T-helper 2 cell (primary cell): ENCODE measurements at regions not wholly inside any gene's neighbourhood (a gene's known extent, or its start where the extent isn't known, plus 50 kb on each side); places are given as distances from the start of the nearest gene placed in this dataset.

ENCODE experiments used
- DNase-seq, 5 experiments: peaks; one replicate each; pipeline versions ENCODE4 v3.0.0 to v3.0.0-alpha.2; 2012 to 2022

DNA sequence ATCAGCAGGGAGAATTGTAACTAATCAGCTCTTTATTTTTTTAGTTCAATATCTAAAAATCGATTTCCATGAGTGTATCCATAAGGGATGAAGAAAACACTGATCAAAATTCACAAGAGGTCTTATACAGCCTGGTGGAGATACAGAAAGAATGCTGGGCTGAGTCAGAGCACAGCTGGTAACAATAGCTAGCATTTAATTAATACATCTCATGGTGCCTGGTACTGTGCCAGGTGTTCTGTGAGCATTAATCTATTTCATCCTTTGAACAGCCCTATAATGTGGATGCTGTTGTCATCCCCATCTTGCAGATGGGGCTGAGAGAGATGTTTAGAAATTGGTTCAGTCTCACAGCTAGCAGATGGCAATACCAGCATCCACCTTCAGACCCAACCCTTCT lies 250.9 kb upstream of the RPS6KA3 start:
- no peak for DNase-seq

DNA sequence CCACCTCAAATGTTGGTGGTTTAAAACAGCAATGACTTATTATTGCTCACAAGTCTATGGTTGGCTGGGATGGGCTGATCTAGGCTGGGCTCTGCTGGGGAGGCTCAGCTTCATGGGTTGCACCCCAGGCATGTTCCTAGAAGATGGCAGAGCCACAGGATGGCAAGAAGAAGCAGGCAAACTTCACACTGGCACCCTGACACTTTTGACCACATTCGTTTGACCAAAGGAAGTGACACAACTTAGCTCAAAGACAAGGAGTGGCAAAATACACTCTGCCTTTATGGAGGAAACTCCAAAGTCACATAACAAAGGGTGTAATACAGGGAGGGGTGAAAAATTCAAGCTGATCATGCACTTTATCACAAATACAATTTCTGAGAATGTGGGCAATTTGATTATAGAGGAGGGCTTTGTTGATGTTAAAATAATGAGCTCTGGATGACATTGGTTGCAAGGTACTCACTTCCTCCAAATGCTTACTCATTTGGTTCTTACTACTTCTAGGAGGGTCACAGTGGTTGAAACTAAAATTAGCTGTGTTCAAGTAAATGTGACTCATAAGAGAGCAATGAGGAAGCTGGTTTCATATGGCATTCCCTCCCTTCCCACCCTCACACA lies 249.2 kb upstream of the RPS6KA3 start:
- DNase-seq = peak in 1 of 5 experiments; percentile 76

DNA sequence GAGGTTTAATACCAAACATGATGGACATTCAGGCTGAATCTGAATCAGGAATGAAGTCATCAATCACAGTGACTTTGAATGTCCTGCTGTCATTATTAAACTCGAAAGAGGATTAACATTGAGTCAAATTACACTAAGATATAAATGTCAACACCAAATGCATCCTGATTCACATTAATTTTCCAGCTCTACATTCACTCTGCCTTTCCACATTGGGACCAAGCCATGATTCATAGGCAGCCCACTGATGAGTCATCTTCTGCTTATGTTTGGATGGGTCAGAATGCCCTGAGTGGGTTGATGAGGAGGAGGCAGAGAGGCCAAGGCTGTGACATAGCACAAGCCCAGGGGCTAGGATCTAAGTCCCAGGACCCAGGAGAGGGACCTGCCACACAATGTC lies 247.6 kb upstream of the RPS6KA3 start:
- no peak for DNase-seq

DNA sequence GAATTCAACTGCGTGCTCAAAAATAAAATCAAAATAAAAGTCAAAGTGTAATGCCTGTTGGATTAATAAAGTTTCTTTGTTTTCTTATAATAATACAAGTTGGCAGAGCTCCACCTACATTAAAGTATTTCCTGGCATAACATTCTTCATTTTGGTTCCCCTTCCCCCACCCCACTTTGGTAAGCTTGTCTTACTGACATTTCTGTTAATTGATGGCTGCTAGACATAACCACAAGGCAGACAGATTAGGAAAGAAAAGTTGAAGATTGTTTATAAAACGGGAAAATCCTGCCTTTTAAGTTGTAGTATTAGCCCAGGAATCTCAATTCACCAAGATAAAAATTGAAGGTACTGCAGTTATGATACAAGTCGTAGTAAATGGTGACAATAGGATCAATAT lies 246.5 kb upstream of the RPS6KA3 start:
- no peak for DNase-seq

DNA sequence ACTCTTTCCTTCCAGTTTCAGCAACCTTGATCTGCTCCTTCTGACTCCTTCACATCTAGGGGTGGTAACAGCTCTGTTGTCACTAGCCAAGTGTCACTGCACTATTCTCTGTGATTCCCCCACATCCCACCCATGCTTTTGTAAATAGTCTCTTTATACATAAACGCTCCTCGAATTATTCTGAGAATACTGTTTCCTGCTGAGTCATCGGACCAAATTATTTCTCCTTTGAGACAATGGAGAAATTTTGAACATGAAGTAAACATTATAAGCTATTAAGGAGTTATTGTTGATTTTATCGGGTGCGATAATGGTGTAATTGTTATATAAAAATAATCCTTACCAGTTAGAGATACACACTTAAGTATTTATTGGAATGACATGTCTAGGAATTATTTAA lies 245.1 kb upstream of the RPS6KA3 start:
- no peak for DNase-seq

DNA sequence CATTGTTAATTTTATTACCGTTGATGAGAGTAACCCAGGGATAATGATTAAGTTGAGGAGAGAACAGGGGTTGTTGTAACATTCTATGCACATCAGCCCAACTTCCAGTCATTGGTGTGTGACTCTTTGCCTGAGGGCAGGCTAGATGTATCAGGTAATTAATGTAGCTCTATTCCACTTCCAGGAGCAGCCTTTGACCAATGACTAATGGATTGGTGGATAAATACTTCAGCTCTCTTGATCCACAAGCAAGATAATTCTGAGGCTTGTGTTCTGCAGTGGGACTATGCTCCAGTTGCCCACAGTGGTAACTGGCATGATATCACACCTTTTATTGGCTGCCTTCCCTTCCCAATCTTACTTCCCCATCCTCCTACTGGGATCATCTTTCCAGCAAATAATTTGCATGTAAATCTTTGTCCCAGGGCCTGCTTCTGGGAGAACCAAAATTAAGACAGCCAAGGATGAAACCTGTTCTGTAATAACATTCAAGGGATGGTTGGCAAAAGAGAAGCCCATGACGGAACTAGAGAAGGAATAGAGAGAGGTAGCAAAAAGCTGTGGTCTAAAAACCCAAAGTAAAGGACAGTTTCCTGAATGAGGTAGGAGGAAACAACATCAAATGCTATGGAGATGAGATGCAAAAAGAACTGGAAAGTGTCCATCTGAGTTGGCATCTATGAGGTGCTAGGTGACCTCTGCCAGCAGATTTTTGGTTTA lies 241.4 kb upstream of the RPS6KA3 start:
- DNase-seq = no peak

DNA sequence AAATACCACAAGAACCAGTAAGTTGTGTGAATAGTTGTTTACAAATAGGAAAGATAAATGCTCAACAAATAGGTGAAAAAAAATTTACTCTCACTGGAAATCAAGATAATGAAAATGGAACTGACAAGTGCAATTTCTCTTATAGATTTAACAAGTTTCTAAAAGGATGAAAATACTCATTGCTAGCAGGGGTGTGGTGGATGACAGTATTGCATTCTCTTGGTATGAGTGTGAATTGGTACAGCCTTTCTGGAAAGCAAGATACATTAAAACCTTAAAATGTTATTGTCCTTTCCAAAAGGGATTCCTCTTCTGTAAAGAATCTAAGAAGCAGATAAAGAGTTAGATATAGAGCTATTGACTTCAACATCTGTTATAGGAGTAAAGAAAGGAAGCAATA lies 240.0 kb upstream of the RPS6KA3 start:
- peak in 1 of 5 experiments; percentile 32 for DNase-seq

DNA sequence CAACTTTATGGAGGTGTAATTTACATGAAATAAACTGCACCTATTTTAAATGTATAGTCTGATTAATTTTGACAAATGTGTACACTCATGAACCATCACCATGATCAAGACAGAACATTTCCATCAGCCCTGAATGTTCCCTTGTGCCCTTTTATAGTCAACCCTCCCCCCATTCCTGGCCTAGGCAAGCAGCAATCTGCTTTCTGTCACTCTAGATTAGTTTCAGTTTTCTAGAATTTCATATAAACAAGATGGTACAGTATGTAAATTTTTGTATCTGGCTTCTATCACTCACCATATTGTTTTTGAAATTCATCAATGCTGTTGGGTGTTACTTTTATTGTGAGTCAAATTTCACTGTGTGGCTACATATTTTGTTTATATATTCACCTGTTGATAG lies 234.2 kb upstream of the RPS6KA3 start:
- DNase-seq = no peak

DNA sequence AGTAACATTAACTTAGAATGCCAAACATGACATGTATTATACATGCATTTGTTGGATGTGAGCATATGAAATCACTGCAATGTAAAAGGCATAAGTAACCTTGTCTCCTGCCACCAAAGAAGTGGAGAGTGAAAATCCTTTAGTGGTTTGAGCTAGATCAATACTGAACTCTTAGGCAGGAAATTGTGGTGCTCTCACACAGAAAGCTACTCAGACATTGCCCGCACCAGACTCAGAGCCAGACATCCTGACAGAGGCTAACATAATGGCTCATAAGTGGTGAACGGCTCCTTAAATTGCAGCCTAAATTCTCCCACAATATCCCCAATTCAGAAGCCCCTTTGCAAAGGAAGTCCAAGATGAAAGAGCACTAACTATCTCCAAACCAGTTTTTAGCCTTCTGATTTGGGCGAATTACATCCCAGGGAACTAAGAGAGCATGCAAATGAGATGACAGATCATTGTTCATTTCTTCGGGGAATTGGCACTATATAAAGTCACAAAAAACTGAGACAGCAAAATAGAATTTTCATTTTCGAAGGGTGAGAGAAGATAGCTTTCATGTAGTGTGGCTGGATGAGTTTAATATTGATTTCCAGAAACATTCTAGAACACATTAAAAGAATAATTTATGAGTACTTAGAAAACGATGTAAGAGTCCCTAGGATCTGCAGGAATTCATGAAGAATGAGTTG lies 233.6 kb upstream of the RPS6KA3 start:
- peak in 1 of 5 experiments; percentile 64 for DNase-seq

DNA sequence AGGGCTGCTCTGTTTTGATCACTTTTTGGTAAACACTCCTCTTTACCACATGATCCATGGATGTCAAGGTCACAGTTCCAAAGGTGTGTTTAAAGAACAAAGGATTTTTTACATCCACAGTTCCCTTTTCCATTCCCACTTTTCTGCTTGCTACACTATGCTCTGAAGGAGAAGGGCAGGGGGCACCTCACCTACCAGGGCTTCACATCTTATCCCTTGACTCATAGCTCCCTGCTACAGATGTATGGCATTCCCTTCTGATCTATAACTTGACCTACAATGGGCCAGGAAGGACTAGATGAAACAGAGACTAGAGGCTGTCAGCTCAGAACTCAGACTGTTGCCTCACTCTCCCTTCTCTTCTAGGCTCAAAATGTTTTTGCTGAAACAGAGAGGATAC lies 233.1 kb upstream of the RPS6KA3 start:
- no peak for DNase-seq

DNA sequence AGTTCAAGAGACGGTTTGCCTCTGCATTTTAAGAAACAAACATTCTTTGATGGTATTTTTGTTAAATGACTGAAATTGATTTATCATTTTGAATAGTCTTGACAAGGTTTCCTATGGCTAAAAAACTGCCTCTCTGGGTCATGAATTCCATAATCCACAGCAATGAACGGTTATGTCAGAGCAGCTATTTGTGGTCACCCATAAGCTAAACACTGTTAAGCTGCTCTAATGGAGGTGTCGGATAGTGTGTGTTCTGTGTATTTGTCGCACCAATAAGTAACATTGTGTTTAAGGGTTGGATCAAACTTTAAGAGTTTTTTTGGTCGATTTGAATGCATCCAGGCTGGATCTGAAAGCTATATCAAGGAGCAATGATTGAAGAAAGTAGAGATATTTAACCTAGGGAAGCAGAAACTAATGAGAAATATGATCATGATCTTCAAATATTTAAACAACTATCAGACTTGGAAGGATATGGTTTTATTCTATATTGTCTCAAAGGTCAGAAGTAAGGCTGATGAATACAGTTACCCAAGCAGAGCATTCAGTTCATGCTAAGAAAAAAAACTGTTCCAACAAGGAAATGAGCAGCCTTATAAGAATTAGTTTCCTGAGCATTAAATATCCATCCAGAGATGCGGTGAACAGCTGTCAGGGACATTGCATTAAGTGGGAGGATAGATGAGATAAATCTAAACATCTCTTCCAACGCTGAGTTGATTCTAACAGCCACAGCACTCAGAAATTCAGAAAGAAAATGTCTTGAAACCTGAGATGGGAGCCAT lies 232.3 kb upstream of the RPS6KA3 start:
- DNase-seq = no peak

DNA sequence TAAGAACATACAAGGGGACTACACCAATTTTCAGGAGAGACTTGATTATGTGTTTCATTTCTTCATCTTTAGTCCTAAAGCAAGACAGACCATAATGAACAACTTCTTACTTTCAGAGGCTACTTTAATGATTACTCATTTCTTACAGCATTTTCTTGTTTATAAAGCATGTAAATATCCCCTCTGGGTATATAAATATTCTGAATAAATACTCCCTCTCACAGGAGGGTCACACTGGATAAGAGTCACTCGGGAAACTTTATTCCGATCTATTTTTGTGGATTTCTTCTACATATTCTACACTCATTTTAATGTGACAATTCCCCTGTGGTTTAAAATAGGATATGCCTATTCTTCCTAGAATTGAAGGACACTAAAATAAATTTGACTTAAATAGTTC lies 228.9 kb upstream of the RPS6KA3 start:
- DNase-seq = no peak

DNA sequence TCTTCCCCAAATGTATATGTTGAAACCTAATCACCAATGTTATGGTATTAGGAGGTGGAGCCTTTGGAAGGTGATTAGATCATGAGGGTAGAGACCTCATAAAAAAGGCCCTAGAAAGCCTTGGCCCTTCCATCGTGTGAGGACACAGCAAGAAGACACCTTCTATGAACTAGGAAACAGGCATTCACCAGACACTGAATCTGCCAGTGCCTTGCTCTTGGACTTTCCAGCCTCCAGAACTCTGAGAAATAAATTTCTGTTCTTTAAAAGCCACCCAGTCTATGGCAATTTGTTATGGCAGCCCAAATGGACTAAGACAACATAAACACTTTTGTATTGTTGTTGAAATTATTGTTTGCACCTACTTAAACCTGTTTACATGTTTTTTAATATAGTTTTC lies 221.8 kb upstream of the RPS6KA3 start:
- DNase-seq = no peak

DNA sequence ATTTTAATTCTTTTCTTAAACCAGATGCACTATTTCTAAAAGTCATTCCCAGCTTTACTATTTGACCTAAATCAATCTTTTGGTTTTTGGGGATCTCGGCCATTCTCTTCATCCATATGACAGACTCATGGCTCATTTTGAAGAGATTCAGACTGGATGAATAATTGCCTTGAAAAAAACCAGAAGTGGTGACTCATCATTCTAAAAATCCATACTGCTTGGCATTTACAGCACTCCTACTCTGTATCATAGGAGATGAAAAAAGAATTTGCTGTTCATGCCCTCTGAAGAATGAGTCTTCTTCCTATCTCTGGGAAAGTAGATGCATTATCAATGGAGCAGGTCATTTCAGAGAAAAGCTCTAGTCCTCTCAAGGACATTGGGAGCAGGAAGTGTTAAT lies 220.5 kb upstream of the RPS6KA3 start:
- no peak for DNase-seq

DNA sequence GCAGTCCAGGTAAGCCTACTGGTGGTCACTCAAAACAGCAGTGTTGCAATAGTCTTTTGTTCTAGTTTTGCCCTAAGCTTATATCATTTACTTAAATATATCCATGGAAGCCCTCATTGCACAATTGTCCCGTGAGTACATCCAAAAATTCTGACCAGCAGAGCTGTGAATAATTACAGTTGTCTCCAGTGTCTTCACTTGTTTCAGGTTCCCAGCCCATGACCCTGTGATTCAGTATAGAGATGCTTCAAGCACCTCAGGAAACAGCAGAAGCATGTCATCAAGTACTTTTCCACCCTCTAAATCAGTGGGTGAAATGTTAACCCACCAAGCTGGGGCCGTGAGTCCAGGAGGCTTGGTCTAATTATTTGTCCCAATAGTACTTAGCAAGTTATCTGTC lies 214.9 kb upstream of the RPS6KA3 start:
- no peak for DNase-seq

DNA sequence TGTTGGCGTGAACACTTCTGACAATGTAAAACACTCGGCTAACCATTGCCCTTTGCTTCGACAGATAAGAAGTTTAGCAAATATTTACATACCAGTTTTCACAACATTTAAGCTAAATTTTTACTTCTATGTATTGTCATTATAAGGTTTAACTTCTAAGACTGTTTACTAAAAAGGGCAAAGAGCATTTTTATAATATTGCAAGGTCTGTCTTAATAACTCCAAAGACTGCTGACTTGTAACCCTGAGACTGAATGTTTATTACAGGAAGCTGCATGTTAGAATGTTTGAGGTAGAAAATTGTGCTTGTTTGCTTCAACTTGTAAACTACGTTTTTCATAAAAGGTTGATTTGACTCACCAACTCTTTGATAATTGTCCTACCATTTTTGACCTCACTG lies 213.2 kb upstream of the RPS6KA3 start:
- DNase-seq = no peak

DNA sequence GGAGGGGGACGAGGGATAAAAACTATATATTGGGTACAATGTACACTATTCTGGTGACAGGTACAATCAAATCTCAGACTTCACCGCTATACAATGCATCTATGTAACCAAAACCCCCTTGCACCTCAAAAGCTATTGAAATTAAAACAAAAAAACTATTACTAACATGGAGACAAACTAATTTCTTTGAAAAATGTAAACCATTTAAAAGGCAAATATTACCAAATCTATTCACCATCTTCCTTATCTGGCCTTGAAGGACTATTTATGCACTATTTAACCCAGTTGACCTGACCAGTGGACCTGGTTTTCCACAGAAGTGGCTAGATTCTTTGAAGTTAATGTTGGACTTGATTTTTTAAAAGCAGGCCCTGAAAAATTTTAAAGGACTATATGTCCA lies 212.3 kb upstream of the RPS6KA3 start:
- DNase-seq = no peak

DNA sequence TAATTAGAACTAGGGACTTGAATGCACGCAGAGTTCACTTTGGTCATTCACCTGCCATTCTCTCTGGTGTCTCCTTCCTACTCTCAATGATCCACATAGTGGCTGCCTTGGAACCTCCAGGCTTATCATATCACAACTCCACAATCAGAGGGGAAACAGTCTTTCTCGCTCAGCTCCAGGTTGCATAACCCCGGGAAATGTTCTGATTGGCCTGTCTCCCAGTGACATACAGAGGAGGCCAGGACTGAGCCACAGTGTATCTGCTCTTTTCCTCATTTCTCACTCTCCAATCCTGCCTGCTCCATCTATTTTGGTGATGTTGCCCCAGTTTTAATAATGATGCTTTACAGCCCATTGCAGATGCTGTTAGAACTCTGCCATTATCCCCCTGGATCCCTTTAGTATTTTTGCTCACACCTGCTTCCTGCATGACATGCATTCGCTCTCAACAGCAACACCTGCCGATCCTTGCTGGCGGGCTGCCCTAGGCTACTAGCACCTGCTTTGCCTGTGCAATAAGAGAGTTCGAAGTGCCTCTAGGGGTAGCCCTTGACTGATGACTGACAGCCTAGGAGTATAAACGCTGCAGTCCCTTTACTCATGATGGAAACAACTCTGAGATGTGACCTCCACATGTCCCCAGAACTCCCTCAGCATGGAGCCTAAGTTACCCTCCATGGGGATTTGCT lies 211.3 kb upstream of the RPS6KA3 start:
- no peak for DNase-seq

DNA sequence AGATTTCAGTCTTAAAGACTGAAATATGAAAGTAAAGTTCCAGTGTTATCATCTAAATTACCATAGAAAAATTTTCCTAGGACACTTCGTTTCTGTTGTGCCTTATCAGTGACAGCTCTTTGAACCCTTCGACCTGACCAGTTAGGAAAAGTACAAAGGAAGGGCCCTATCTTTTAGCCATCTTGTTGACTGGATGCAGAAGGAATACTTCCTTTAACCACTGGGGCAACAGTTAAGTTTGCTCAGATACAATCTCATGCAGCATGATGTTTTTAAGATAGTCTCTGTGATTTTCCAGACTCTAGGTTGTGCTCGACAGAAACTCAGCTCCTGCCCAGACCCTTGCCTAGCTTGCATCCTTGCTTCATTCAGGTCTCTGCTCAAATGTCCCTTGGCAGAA lies 210.5 kb upstream of the RPS6KA3 start:
- no peak for DNase-seq

DNA sequence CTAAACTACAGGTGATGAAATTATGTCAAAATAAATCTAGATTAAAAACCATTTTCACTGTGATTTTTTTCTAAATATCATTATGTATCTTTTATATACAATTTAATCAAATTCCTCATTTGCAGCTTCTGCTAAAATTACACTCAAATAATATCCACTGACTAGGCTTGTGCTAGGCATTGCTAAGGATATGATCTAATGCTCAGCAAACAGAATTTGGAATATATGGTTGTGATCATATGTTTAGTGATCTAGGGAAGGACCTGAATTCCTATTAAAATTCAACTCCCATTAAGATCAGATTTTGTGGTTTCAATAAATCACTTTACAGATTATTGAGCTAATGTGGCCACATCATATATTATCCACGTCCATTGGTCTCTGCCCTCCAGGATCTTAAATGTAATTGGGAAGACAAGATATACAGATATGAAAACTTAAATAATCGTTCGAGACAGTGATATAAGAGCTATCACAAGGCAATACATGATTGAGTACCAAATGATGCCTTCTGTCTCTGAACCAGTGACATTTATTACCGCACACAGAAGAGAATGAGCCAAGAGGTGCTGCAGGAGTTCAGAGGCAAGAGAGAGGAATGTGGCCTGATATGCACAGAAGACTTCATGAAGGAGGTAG lies 206.0 kb upstream of the RPS6KA3 start:
- no peak for DNase-seq

DNA sequence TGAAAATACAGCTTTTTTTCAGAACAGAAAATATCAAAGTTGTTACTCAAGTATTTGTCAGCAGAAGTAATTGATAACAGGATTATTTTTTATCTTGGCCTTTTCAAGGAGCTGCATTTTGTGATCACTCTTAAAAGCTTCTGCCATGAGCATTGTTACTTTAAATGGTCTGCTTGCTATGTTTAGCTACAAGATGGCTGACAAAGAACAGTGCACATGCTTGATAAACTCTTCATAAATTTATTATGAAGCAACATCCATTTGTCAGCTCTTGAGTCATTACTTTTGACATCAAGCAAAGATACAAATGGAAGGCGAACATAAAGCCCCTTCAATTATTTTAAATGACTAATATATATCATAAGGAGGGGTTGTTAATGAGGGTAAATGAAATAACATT lies 205.4 kb upstream of the RPS6KA3 start:
- DNase-seq = no peak

DNA sequence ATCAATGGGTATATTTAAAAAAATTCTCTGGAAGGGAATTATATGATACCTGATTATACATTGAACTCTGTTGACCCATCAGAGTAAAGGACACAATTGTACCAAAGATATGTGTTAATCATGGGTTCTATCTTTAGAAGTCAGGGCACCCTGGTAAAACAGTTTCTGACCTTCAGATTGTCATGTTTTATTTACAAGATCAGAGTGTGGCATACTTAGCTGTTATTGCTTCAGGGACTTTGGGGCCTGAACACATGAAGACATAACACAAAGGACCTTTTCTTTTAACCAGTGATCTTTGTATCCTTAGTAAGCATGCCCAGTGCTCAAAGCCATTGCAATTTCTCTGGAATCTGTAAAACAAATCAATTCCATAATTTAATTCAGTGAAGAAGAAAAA lies 204.8 kb upstream of the RPS6KA3 start:
- DNase-seq = no peak
